ENCODE measurements at regions not wholly inside any gene's neighbourhood (a gene's known extent, or its start where the extent isn't known, plus 50 kb on each side); places are given as distances from the start of the nearest gene placed in this dataset.

- DNase-seq (ENCODE audit: extremely low spot score, insufficient read length, low read depth), result no peak
- no peak for FAIRE-seq
Observed at GRCh38 chr20:22383156-22383555, 201.2 kb downstream of the FOXA2 start.

GRCh38 chr20:22382742-22383141 is 201.6 kb downstream of the FOXA2 start:
- FAIRE-seq (no peak), DNase-seq (ENCODE audit: extremely low spot score, insufficient read length, low read depth) (no peak)

DNA sequence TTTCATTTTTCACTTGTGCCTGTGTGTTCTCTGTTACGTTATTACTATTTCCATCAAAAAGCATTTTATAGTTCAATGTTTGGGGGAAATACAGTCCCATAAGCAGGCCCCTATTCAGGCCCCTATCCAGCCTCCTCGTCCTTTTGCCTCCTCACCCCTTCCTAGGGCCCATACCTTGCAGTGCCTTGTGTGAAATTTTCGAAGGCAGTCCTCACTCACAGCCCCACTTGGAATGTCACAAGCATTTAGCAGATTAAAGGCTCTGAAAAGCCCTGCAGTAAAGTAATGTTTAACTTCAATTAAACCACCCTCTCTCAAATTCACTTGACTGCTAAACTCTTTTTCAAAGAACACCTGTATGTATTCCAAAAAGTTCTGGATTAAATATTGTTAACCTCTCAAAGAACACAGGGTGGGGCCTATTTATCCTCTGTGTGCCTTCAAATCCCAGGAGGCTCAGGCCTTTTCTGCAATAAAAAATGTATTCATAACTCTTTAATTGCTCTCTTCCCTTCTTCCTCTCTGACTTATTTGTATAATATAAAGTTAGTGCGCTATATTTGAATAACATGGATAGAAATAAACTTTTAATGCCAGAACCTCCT is 202.5 kb downstream of the FOXA2 start:
- DNase-seq (ENCODE audit: extremely low spot score, insufficient read length, low read depth), result no peak
- no peak for FAIRE-seq

DNA sequence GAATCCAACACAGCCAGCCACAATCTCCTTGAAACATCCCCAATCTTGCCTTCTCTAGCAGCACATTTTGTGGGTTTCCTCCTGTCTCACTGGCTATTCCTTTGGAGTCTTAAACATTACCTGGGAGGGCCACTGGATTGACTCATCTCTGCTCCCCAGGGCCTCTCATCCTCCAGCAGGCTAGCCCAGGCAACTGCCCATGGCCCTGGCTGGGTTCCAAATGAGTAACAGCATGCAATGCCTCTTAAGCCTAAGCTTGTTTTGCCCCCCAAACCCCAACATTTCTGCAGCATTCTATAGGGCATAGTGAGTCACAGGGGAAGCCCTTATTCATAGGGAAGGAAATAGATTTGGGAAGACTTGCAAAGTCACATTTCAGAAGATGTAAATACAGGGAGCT is 204.9 kb downstream of the FOXA2 start:
- no peak for FAIRE-seq

GRCh38 chr20:22374678-22375590 is 209.4 kb downstream of the FOXA2 start:
- FAIRE-seq, result no peak
- no peak for DNase-seq (ENCODE audit: extremely low spot score, insufficient read length, low read depth)

More for the DNA sequence above, 204.9 kb downstream of the FOXA2 start:
- DNase-seq (ENCODE audit: extremely low spot score, insufficient read length, low read depth), result no peak

DNA sequence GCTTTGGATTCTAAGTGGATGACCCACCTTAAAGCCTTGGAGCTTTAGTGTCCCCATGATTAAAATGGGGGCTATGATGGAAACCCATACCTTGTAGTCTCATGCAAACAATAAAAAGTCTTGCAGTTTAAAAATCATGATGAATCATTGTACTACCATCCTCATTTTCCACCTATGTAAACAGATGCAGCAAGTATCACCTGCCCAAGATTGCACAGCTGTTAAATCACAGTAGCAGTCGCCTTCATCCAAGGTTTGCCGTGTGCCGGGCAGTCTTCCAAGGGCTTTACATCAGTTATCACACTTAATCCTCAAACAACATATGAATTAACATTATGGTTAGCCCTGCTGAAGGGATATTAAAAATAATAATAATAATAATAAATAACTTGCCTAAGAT is 210.3 kb downstream of the FOXA2 start:
- no peak for FAIRE-seq
- no peak for DNase-seq (ENCODE audit: extremely low spot score, insufficient read length, low read depth)

GRCh38 chr20:22373164-22373895 is 211.0 kb downstream of the FOXA2 start:
- DNase-seq (ENCODE audit: extremely low spot score, insufficient read length, low read depth), result no peak
- no peak for FAIRE-seq

DNA sequence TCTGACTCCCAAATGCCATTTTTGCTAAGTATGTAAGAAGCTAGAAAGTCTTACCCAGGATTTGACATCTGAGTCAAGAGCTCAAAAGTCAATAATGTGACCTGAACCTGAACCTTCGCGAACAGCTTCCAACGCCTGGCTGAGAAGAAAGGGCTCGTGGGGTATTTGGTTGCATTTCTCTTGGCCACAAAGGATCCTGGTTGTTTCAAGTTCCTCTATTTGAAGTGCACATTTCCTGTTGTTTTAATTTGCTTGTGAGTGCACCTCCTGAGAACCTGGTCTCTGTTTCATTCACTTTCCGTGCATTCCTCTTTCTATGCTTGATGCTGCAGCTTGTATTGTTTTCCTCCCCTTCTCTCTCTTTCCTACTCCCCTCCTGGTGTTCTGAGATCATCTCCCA is 212.5 kb downstream of the FOXA2 start:
- FAIRE-seq, result no peak
- DNase-seq (ENCODE audit: extremely low spot score, insufficient read length, low read depth), result no peak

- no peak for FAIRE-seq
Observed at GRCh38 chr20:22370137-22370536, 214.2 kb downstream of the FOXA2 start.

GRCh38 chr20:22369100-22369499 is 215.3 kb downstream of the FOXA2 start:
- FAIRE-seq (no peak), DNase-seq (ENCODE audit: extremely low spot score, insufficient read length, low read depth) (no peak)

More at GRCh38 chr20:22370137-22370536, 214.2 kb downstream of the FOXA2 start:
- DNase-seq (ENCODE audit: extremely low spot score, insufficient read length, low read depth), result no peak

GRCh38 chr20:22368235-22368634 is 216.1 kb downstream of the FOXA2 start:
- DNase-seq (ENCODE audit: extremely low spot score, insufficient read length, low read depth), result no peak
- no peak for FAIRE-seq

GRCh38 chr20:22366631-22367030 is 217.7 kb downstream of the FOXA2 start:
- FAIRE-seq, result no peak

DNA sequence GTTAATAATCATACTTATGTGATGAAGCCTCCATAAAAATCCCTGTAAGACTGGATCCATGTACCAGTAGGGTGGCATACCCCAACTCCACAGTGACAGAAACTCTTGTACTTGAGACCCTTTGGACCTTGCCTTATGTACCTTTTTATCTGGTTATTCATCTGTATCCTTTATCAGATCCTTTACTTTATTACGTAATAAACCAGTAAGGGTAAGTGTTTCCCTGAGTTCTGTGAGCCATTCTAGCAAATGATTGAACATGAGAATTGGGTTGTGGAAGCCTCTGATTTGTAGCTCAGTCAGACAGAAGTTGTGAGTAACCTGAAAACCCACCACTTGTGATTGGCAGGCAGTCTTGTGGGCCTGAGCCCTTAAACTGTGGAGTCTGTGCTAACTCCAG is 229.7 kb downstream of the FOXA2 start:
- DNase-seq (ENCODE audit: extremely low spot score, insufficient read length, low read depth) (no peak), FAIRE-seq (no peak)

More at GRCh38 chr20:22366631-22367030, 217.7 kb downstream of the FOXA2 start:
- no peak for DNase-seq (ENCODE audit: extremely low spot score, insufficient read length, low read depth)

DNA sequence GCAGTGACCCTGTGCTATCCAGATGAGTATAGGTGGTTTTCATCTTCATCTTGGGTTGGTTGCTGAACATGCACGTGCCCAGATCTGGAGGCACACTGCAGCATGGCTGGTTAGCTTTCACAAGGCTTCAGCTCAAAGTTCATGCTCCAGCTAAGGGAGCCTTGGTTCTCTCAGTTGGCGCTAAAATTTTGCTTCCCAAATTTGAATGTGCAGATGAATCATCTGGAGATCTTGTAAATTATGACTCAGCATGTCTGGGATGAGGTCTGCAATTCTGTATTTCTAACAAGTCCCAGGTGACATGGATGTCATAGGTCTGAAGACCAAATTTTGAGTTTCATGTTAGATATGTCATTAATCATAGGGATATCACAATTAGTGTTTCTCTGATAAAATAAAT is 230.8 kb downstream of the FOXA2 start:
- FAIRE-seq (no peak), DNase-seq (ENCODE audit: extremely low spot score, insufficient read length, low read depth) (no peak)

- DNase-seq (ENCODE audit: extremely low spot score, insufficient read length, low read depth), result no peak
- FAIRE-seq, result no peak
Observed at GRCh38 chr20:22352019-22352418, 232.4 kb downstream of the FOXA2 start.

GRCh38 chr20:22350624-22351023 is 233.7 kb downstream of the FOXA2 start:
- no peak for DNase-seq (ENCODE audit: extremely low spot score, insufficient read length, low read depth)

DNA sequence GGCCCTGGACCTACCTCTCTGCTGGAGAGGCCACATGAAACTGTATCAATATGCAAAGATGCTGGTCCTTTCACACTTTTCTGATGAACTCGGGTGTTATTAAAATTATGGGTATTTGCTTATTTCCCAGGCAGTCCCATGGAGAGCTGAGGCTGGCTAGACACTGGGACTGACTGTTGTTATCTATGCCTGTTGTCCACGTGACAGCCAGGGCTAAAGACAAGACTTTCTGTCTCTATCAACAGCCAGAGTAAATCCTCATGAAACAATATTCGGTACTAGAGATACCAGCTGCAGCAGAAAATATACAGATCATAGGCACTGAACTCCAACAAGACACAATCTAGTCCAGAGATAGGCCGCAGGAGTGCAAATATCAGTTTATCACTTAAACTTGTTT is 236.4 kb downstream of the FOXA2 start:
- DNase-seq (ENCODE audit: extremely low spot score, insufficient read length, low read depth), result no peak
- no peak for FAIRE-seq

More at GRCh38 chr20:22350624-22351023, 233.7 kb downstream of the FOXA2 start:
- no peak for FAIRE-seq

DNA sequence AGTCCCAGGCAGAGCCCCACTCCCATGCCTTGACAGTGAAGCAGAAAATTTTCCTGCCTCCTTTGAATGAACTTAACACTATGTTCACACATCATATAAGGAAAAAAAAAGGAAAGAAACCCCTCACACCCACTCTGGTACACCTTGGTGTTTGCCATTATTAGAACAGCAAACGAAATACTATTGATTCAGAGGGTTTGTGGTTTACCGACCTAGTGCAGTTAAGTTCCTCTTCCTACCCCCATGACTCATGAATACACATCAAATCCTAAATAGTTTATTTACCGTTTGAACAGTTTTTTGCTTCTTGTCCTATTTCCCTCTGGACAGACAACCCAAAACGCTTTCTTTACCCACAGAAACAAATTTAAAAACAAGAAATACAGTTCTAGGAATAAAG is 237.7 kb downstream of the FOXA2 start:
- no peak for DNase-seq (ENCODE audit: extremely low spot score, insufficient read length, low read depth)
- FAIRE-seq, result no peak

GRCh38 chr20:22343612-22344011 is 240.8 kb downstream of the FOXA2 start:
- DNase-seq (ENCODE audit: extremely low spot score, insufficient read length, low read depth), result no peak
- FAIRE-seq, result no peak

DNA sequence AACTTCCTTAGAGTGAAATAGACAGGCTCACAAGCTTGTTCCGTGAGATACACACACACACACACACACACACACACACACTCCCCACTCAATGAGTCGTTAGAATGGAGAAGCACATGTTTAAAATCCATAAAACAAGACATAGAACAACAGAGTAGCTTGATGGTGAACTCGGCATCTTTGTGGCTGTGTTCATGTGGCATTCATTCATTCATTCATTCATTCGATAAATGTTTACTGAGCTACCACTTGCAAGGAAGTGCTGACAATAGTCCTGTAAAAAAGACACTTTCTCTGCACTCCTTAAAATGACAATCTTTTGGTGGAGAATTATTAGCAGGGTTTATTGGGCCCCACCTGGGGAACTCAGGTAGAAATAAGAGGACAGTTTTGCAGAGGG is 242.0 kb downstream of the FOXA2 start:
- DNase-seq (ENCODE audit: extremely low spot score, insufficient read length, low read depth) (no peak), FAIRE-seq (no peak)

- FAIRE-seq (no peak), DNase-seq (ENCODE audit: extremely low spot score, insufficient read length, low read depth) (no peak)
Observed at GRCh38 chr20:22341508-22341907, 242.9 kb downstream of the FOXA2 start.

Data from GM18507 (cell line).